CD14-positive monocyte (primary cell): ENCODE measurements at regions not wholly inside any gene's neighbourhood (a gene's known extent, or its start where the extent isn't known, plus 50 kb on each side); places are given as distances from the start of the nearest gene placed in this dataset.

ENCODE experiments used
- DNase-seq, 3 donors: peaks; one replicate each; pipeline ENCODE4 v3.0.0-alpha.2; 2011 to 2022
- H2AFZ ChIP-seq: 2 replicates; pipeline ENCODE4 v1.6.0; 2012; ENCODE audit warnings: mild to moderate bottlenecking, low read depth, low read length, inconsistent platforms; ENCODE audit not compliant: insufficient read depth, poor library complexity, severe bottlenecking
- H3K27ac ChIP-seq, 2 donors: 1 replicate in 1 of 2; 2 replicates in 1 of 2; pipeline ENCODE4 v1.5.1; 2012 to 2013; ENCODE audit warnings: low read length in 2 of 2, control low read depth in 1 of 2, inconsistent platforms in 1 of 2, low read depth in 1 of 2, mild to moderate bottlenecking in 1 of 2
- H3K27me3 ChIP-seq, 2 donors: one replicate each; pipeline versions ENCODE4 v1.6.0 to v1.6.1; 2011 to 2013; ENCODE audit warnings: low read length in 2 of 2; ENCODE audit not compliant: control insufficient read depth in 2 of 2, insufficient read depth in 2 of 2
- H3K36me3 ChIP-seq, 2 donors: replicated peaks in 1 of 2; 1 replicate in 1 of 2; 2 replicates in 1 of 2; pipeline versions ENCODE4 v1.5.1 to v1.6.1; 2012 to 2013; ENCODE audit warnings: low read length in 2 of 2, control low read depth in 1 of 2, inconsistent platforms in 1 of 2, mild to moderate bottlenecking in 1 of 2; ENCODE audit not compliant: insufficient read depth in 2 of 2, control insufficient read depth in 1 of 2
- H3K4me1 ChIP-seq, 2 donors: 1 replicate in 1 of 2; 2 replicates in 1 of 2; pipeline versions ENCODE4 v1.5.1 to v1.6.1; 2012 to 2013; ENCODE audit warnings: low read length in 2 of 2, control low read depth in 1 of 2, inconsistent platforms in 1 of 2, mild to moderate bottlenecking in 1 of 2, moderate library complexity in 1 of 2; ENCODE audit not compliant: insufficient read depth in 2 of 2, control insufficient read depth in 1 of 2
- H3K4me2 ChIP-seq: replicated peaks from 2 replicates; pipeline ENCODE3; 2012; ENCODE audit warnings: low read length, moderate library complexity, mild to moderate bottlenecking; ENCODE audit not compliant: poor library complexity, severe bottlenecking; ENCODE audit errors: extremely low read depth
- H3K4me3 ChIP-seq, 3 experiments: fragments of 200-600 bp in 1 of 3; sonication (generic) in 1 of 3; replicated peaks in 1 of 3; 1 replicate in 2 of 3; 2 replicates in 1 of 3; pipeline ENCODE4 v1.5.1; 2011 to 2013; ENCODE audit warnings: low read length in 3 of 3, mild to moderate bottlenecking in 3 of 3, control low read depth in 2 of 3, low read depth in 2 of 3, inconsistent platforms in 1 of 3, moderate library complexity in 1 of 3
- H3K79me2 ChIP-seq: 2 replicates; pipeline ENCODE4 v1.6.0; 2012; ENCODE audit warnings: mild to moderate bottlenecking, control low read depth, inconsistent platforms, low read length, moderate library complexity; ENCODE audit not compliant: insufficient read depth
- H3K9ac ChIP-seq: 2 replicates; pipeline ENCODE4 v1.6.0; 2017; ENCODE audit warnings: low read length, mild to moderate bottlenecking; ENCODE audit not compliant: insufficient read depth, poor library complexity, severe bottlenecking
- H3K9me3 ChIP-seq, 2 donors: replicated peaks in 1 of 2; 1 replicate in 1 of 2; 2 replicates in 1 of 2; pipeline versions ENCODE4 v1.5.1 to v1.6.1; 2012 to 2013; ENCODE audit warnings: low read length in 2 of 2, control low read depth in 1 of 2; ENCODE audit not compliant: control insufficient read depth in 1 of 2, insufficient read depth in 1 of 2
- H4K20me1 ChIP-seq: 2 replicates; pipeline ENCODE4 v1.6.0; 2012; ENCODE audit warnings: mild to moderate bottlenecking, low read length, control low read depth, moderate library complexity; ENCODE audit not compliant: insufficient read depth
- H3K27ac Mint-ChIP-seq, 7 donors: one replicate each; pipeline ENCODE4 v1.8.0; 2020; ENCODE audit warnings: mild to moderate bottlenecking in 7 of 7, mixed read lengths in 7 of 7, moderate library complexity in 6 of 7, inconsistent platforms in 2 of 7
- H3K27me3 Mint-ChIP-seq, 3 donors: one replicate each; pipeline ENCODE4 v1.8.0; 2021 to 2022; ENCODE audit warnings: low read depth in 3 of 3, mild to moderate bottlenecking in 3 of 3, mixed read lengths in 3 of 3, moderate library complexity in 3 of 3, inconsistent platforms in 1 of 3
- H3K36me3 Mint-ChIP-seq, 2 donors: one replicate each; pipeline ENCODE4 v1.8.0; 2020; ENCODE audit warnings: mixed read lengths in 2 of 2, inconsistent platforms in 1 of 2, mild to moderate bottlenecking in 1 of 2
- H3K4me1 Mint-ChIP-seq: one replicate; pipeline ENCODE4 v1.8.0; 2020; ENCODE audit warnings: mild to moderate bottlenecking, mixed read lengths
- H3K4me3 Mint-ChIP-seq, 2 donors: one replicate each; pipeline ENCODE4 v1.8.0; 2020; ENCODE audit warnings: mild to moderate bottlenecking in 2 of 2, mixed read lengths in 2 of 2, moderate library complexity in 1 of 2
- H3K9me3 Mint-ChIP-seq, 7 donors: one replicate each; pipeline ENCODE4 v1.8.0; 2020 to 2022; ENCODE audit warnings: mixed read lengths in 7 of 7, mild to moderate bottlenecking in 6 of 7, moderate library complexity in 6 of 7, inconsistent platforms in 2 of 7
- WGBS: methylation state at CpG from one replicate; pipeline ENCODE4 v1.1.5; 2013; ENCODE audit warnings: missing lambda C conversion rate; ENCODE audit not compliant: insufficient coverage; 5-methylcytosine and 5-hydroxymethylcytosine counted together
- intact Hi-C, 2 donors: fragments of 100-400 bp; cut with micrococcal nuclease; formaldehyde crosslinking; loops; one replicate each; pipeline versions ENCODE4 v1.15.0 to v1.15.1; 2023
- TF ChIP-seq, protein P1 (sequence below): fragments of 200-600 bp; IDR thresholded peaks from one replicate; pipeline ENCODE4 v1.8.0; 2022; ENCODE audit warnings: antibody characterized with exemption, mild to moderate bottlenecking

DNA sequence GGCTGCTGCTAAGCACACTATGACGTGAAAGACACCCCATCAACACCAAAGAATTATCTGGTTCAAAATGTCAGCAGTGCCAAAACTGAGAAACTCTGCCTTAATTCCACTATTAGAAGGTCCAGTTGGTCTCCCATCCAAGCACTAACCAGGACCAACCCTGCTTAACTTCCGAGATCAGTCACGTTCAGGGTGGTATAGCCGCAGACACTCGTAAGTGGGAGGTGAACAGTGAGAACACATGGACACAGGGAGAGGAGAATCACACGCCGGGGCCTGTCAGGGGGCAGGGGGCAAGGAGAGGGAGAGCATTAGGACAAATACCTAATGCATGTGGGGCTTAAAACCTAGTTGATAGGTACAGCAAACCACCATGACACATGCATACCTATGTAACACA, 83.4 kb downstream of the C13orf42 start:
- no peak overlapping the region for H3K4me2 ChIP-seq
- no peaks in the 10 kb centered on the region for H3K9me3 ChIP-seq
- Mint-ChIP-seq H3K4me1 (no peaks in the 10 kb centered on the region), H3K4me3 (no peak overlapping the region), H3K36me3 (no peaks in the 10 kb centered on the region), H3K27me3 (no peaks in the 10 kb centered on the region), H3K9me3 (peaks cover 0 to 13% (median 6%) of the 10 kb centered on the region in 7 donors), H3K27ac (no peak overlapping the region)
- H3K36me3 ChIP-seq: no peaks in the 10 kb centered on the region
- H3K27me3 ChIP-seq: no peaks in the 10 kb centered on the region
- no peaks in the 10 kb centered on the region for H3K79me2 ChIP-seq
- H4K20me1 ChIP-seq: no peaks in the 10 kb centered on the region
- no peaks in the 10 kb centered on the region for H3K4me1 ChIP-seq
- no peak overlapping the region for H3K4me3 ChIP-seq
- TF ChIP-seq, protein P1, sequence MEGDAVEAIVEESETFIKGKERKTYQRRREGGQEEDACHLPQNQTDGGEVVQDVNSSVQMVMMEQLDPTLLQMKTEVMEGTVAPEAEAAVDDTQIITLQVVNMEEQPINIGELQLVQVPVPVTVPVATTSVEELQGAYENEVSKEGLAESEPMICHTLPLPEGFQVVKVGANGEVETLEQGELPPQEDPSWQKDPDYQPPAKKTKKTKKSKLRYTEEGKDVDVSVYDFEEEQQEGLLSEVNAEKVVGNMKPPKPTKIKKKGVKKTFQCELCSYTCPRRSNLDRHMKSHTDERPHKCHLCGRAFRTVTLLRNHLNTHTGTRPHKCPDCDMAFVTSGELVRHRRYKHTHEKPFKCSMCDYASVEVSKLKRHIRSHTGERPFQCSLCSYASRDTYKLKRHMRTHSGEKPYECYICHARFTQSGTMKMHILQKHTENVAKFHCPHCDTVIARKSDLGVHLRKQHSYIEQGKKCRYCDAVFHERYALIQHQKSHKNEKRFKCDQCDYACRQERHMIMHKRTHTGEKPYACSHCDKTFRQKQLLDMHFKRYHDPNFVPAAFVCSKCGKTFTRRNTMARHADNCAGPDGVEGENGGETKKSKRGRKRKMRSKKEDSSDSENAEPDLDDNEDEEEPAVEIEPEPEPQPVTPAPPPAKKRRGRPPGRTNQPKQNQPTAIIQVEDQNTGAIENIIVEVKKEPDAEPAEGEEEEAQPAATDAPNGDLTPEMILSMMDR: no peak
- no peak overlapping the region for H2AFZ ChIP-seq
- H3K27ac ChIP-seq: no peak overlapping the region
- intact Hi-C loops: no loop called here
- no CpG with 5 or more reads among the region's 7 CpGs for WGBS
- no peak for DNase-seq
- H3K9ac ChIP-seq: no peak overlapping the region

DNA sequence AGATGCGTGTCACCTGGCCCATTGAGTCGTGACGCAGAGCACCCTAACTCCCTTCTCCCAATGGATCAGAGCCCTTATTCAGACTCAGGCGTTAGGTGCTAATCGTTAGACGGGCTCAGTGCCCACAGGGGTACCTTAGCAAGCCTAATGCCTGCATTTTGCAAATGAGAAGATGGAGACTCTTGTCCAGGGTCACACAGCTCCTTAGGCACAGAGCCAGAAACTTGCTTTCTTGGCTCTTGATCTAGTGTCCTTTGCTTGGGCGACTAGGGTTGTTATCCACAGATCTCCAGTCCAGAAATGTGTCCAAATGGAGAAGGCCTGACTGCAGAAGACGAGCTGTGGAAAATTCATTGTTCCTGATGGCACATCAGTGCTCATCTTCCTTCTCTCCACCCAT, 85.1 kb downstream of the C13orf42 start:
- Histone ChIP-seq H4K20me1 (no peaks in the 10 kb centered on the region), H3K9me3 (no peaks in the 10 kb centered on the region), H3K36me3 (no peaks in the 10 kb centered on the region), H3K27ac (no peak overlapping the region), H3K27me3 (no peaks in the 10 kb centered on the region), H3K4me3 (no peak overlapping the region), H3K4me2 (no peak overlapping the region), H3K4me1 (no peaks in the 10 kb centered on the region), H2AFZ (no peak overlapping the region), H3K9ac (no peak overlapping the region), H3K79me2 (no peaks in the 10 kb centered on the region)
- Mint-ChIP-seq H3K4me3 (no peak overlapping the region), H3K27me3 (no peaks in the 10 kb centered on the region), H3K36me3 (no peaks in the 10 kb centered on the region), H3K9me3 (peaks cover 0 to 13% (median 10%) of the 10 kb centered on the region in 7 donors), H3K27ac (no peak overlapping the region), H3K4me1 (no peaks in the 10 kb centered on the region)
- no peak for DNase-seq
- intact Hi-C loops: no loop called here
- TF ChIP-seq, protein P1: no peak
- 100% methylated on average over 7 of the region's 8 CpGs for WGBS
